ENCODE measurements at regions not wholly inside any gene's neighbourhood (a gene's known extent, or its start where the extent isn't known, plus 50 kb on each side); places are given as distances from the start of the nearest gene placed in this dataset.

- TF ChIP-seq JUNB (IDR thresholded peaks at IDR 0.05; ENCODE audit: unreplicated experiment) (no peak), CTCF (conservative IDR thresholded peaks at IDR 0.05; ENCODE audit: low read depth in 2 of 2) (no peak)
Observed at GRCh38 chr13:89053418-89053817, 1382.2 kb downstream of the SLITRK5 start.

All from GM23338 (cell line).